H7 (cell line): ENCODE measurements at regions not wholly inside any gene's neighbourhood (a gene's known extent, or its start where the extent isn't known, plus 50 kb on each side); places are given as distances from the start of the nearest gene placed in this dataset.

ENCODE experiments used
- DNase-seq: peaks from one replicate; pipeline ENCODE4 v3.0.0; 2012
- H3K27me3 ChIP-seq: 2 replicates; pipeline ENCODE4 v1.6.0; 2011; ENCODE audit warnings: mild to moderate bottlenecking, low read length; ENCODE audit not compliant: control insufficient read depth, insufficient read depth
- H3K36me3 ChIP-seq: replicated peaks from 2 replicates; pipeline ENCODE4 v1.5.1; 2011; ENCODE audit warnings: low read length; ENCODE audit not compliant: control insufficient read depth, insufficient read depth
- H3K4me3 ChIP-seq: 2 replicates; pipeline ENCODE4 v1.5.1; 2011; ENCODE audit warnings: low read depth, mild to moderate bottlenecking, control low read depth, low read length, moderate library complexity; ENCODE audit not compliant: insufficient read depth

GRCh38 chr6:40973304-40973703 is 65.7 kb downstream of the UNC5CL start:
- H3K36me3 ChIP-seq, result no peaks in the 10 kb centered on the region
- no peak for DNase-seq
- H3K4me3 ChIP-seq, result no peak overlapping the region
- H3K27me3 ChIP-seq, result no peaks in the 10 kb centered on the region

GRCh38 chr6:40972814-40973213 is 66.2 kb downstream of the UNC5CL start:
- Histone ChIP-seq H3K4me3 (no peak overlapping the region), H3K27me3 (no peaks in the 10 kb centered on the region), H3K36me3 (no peaks in the 10 kb centered on the region)
- no peak for DNase-seq

- Histone ChIP-seq H3K36me3 (no peaks in the 10 kb centered on the region), H3K27me3 (no peaks in the 10 kb centered on the region), H3K4me3 (no peak overlapping the region)
- no peak for DNase-seq
Measured at GRCh38 chr6:40972190-40972589, 66.8 kb downstream of the UNC5CL start.

- Histone ChIP-seq H3K36me3 (no peaks in the 10 kb centered on the region), H3K27me3 (no peaks in the 10 kb centered on the region), H3K4me3 (no peak overlapping the region)
- no peak for DNase-seq
Measured at GRCh38 chr6:40968620-40969164, 70.3 kb downstream of the UNC5CL start.

GRCh38 chr6:40966860-40967259 is 72.2 kb downstream of the UNC5CL start:
- Histone ChIP-seq H3K27me3 (no peaks in the 10 kb centered on the region), H3K4me3 (no peak overlapping the region), H3K36me3 (no peaks in the 10 kb centered on the region)
- DNase-seq, result no peak

- Histone ChIP-seq H3K4me3 (no peak overlapping the region), H3K27me3 (no peaks in the 10 kb centered on the region), H3K36me3 (no peaks in the 10 kb centered on the region)
- DNase-seq, result no peak
Measured at GRCh38 chr6:40965046-40965445, 74.0 kb downstream of the UNC5CL start.

GRCh38 chr6:40963019-40963418 is 76.0 kb downstream of the UNC5CL start:
- no peak for DNase-seq
- Histone ChIP-seq H3K27me3 (no peaks in the 10 kb centered on the region), H3K4me3 (no peak overlapping the region), H3K36me3 (no peaks in the 10 kb centered on the region)

GRCh38 chr6:40962241-40962640 is 76.8 kb downstream of the UNC5CL start:
- Histone ChIP-seq H3K4me3 (no peak overlapping the region), H3K36me3 (no peaks in the 10 kb centered on the region), H3K27me3 (no peaks in the 10 kb centered on the region)
- no peak for DNase-seq

GRCh38 chr6:40961831-40962230 is 77.2 kb downstream of the UNC5CL start:
- DNase-seq, result no peak
- no peaks in the 10 kb centered on the region for H3K36me3 ChIP-seq
- no peak overlapping the region for H3K4me3 ChIP-seq
- H3K27me3 ChIP-seq, result no peaks in the 10 kb centered on the region

- DNase-seq, result no peak
- H3K36me3 ChIP-seq, result no peaks in the 10 kb centered on the region
Measured at GRCh38 chr6:40960742-40961430, 78.1 kb downstream of the UNC5CL start.

GRCh38 chr6:40959781-40960327 is 79.2 kb downstream of the UNC5CL start:
- H3K36me3 ChIP-seq, result no peaks in the 10 kb centered on the region
- no peak overlapping the region for H3K4me3 ChIP-seq
- DNase-seq, result no peak
- H3K27me3 ChIP-seq, result no peaks in the 10 kb centered on the region

More at GRCh38 chr6:40960742-40961430, 78.1 kb downstream of the UNC5CL start:
- Histone ChIP-seq H3K27me3 (no peaks in the 10 kb centered on the region), H3K4me3 (no peak overlapping the region)

- H3K4me3 ChIP-seq, result no peak overlapping the region
- H3K27me3 ChIP-seq, result no peaks in the 10 kb centered on the region
- H3K36me3 ChIP-seq, result no peaks in the 10 kb centered on the region
- DNase-seq, result no peak
Measured at GRCh38 chr6:40958738-40959137, 80.3 kb downstream of the UNC5CL start.

GRCh38 chr6:40957616-40958492 is 81.2 kb downstream of the UNC5CL start:
- no peak for DNase-seq
- Histone ChIP-seq H3K36me3 (no peaks in the 10 kb centered on the region), H3K27me3 (no peaks in the 10 kb centered on the region), H3K4me3 (no peak overlapping the region)

- Histone ChIP-seq H3K4me3 (no peak overlapping the region), H3K36me3 (no peaks in the 10 kb centered on the region), H3K27me3 (no peaks in the 10 kb centered on the region)
- no peak for DNase-seq
Measured at GRCh38 chr6:40956936-40957335, 82.1 kb downstream of the UNC5CL start.

GRCh38 chr6:40955178-40955545 is 83.9 kb downstream of the UNC5CL start:
- H3K36me3 ChIP-seq, result no peaks in the 10 kb centered on the region
- no peak overlapping the region for H3K4me3 ChIP-seq
- no peaks in the 10 kb centered on the region for H3K27me3 ChIP-seq
- DNase-seq, result no peak
